IMR-90 (cell line): ENCODE measurements at regions not wholly inside any gene's neighbourhood (a gene's known extent, or its start where the extent isn't known, plus 50 kb on each side); places are given as distances from the start of the nearest gene placed in this dataset.
"Not testable (repeated sequence)": the region's sequence is repeated elsewhere in the genome, so short reads cannot be mapped to it uniquely, and the experiment has no call there.

Experiments used
- ATAC-seq: fragments of 200-7000 bp; cut with Tn5 transposase; 2 replicates; pipeline ENCODE4 v1.9.1; 2020; ENCODE audit warnings: low read depth, mild to moderate bottlenecking, moderate library complexity
- BruUV-seq: library from RNA; stranded (reverse); fragments of 400-500 nt; replicated peaks from 2 replicates; lab custom pipeline; 2021; lab: Mats Ljungman, UMichigan
- CTCF ChIA-PET: fragments of 300-600 bp; formaldehyde crosslinking; extraction: SDS; loops from one replicate; lab custom pipeline; 2021; ENCODE audit warnings: antibody characterized with exemption; lab: Yijun Ruan, JAX
- POLR2A ChIA-PET: fragments of 300-600 bp; sonication (Branson Sonifier 250); formaldehyde crosslinking; loops from one replicate; lab custom pipeline; 2022; ENCODE audit warnings: antibody characterized with exemption; ENCODE audit not compliant: unreplicated experiment; lab: Charles Lee
- DNase-seq: peaks from one replicate; pipeline ENCODE4 v3.0.0; 2013
- H2AFZ ChIP-seq: replicated peaks from 2 replicates; pipeline ENCODE3; 2013; ENCODE audit warnings: low read length, mild to moderate bottlenecking; ENCODE audit not compliant: poor library complexity
- H2AK5ac ChIP-seq: 2 replicates; pipeline ENCODE4 v1.6.1; 2013; ENCODE audit warnings: low read depth, low read length, inconsistent platforms
- H2AK9ac ChIP-seq: replicated peaks from 2 replicates; pipeline ENCODE3; 2013; ENCODE audit warnings: mild to moderate bottlenecking, low read depth, low read length, moderate library complexity; ENCODE audit not compliant: poor library complexity
- H2BK120ac ChIP-seq: 2 replicates; pipeline ENCODE4 v1.6.1; 2013; ENCODE audit warnings: low read depth, low read length, inconsistent platforms
- H2BK15ac ChIP-seq: 3 replicates; pipeline ENCODE4 v1.6.1; 2013; ENCODE audit warnings: low read depth, low read length, inconsistent platforms
- H2BK20ac ChIP-seq: 2 replicates; pipeline ENCODE4 v1.6.1; 2013; ENCODE audit warnings: low read depth, mild to moderate bottlenecking, inconsistent platforms, low read length, moderate library complexity
- H2BK5ac ChIP-seq: 2 replicates; pipeline ENCODE4 v1.6.1; 2013; ENCODE audit warnings: mild to moderate bottlenecking, low read depth, low read length, inconsistent platforms; ENCODE audit not compliant: poor library complexity, severe bottlenecking
- H3K14ac ChIP-seq: replicated peaks from 2 replicates; pipeline ENCODE4 v1.6.1; 2013; ENCODE audit warnings: low read depth, low read length, inconsistent platforms
- H3K18ac ChIP-seq: 2 replicates; pipeline ENCODE4 v1.6.1; 2013; ENCODE audit warnings: low read depth, low read length, control low read depth
- H3K23ac ChIP-seq: 2 replicates; pipeline ENCODE4 v1.6.1; 2013; ENCODE audit warnings: low read depth, low read length, inconsistent platforms
- H3K27ac ChIP-seq: 2 replicates; pipeline ENCODE4 v1.5.1; 2013; ENCODE audit warnings: mild to moderate bottlenecking, control low read depth, low read length; ENCODE audit not compliant: insufficient read depth
- H3K27me3 ChIP-seq: 2 replicates; pipeline ENCODE4 v1.6.1; 2013; ENCODE audit warnings: low read length; ENCODE audit not compliant: control insufficient read depth, insufficient read depth
- H3K36me3 ChIP-seq: 2 replicates; pipeline ENCODE4 v1.6.1; 2013; ENCODE audit warnings: low read length, mixed read lengths; ENCODE audit not compliant: control insufficient read depth, insufficient read depth
- H3K4ac ChIP-seq: 2 replicates; pipeline ENCODE4 v1.6.1; 2013; ENCODE audit warnings: low read depth, low read length, inconsistent platforms
- H3K4me1 ChIP-seq: 2 replicates; pipeline ENCODE4 v1.6.1; 2013; ENCODE audit warnings: low read length, mixed read lengths; ENCODE audit not compliant: control insufficient read depth, insufficient read depth
- H3K4me2 ChIP-seq: 2 replicates; pipeline ENCODE4 v1.6.1; 2013; ENCODE audit warnings: low read depth, mild to moderate bottlenecking, control low read depth, low read length, moderate library complexity
- H3K4me3 ChIP-seq: 2 replicates; pipeline ENCODE4 v1.5.1; 2013; ENCODE audit warnings: low read depth, mild to moderate bottlenecking, control low read depth, low read length, moderate library complexity; ENCODE audit not compliant: insufficient read depth
- H3K56ac ChIP-seq: 2 replicates; pipeline ENCODE4 v1.6.1; 2013; ENCODE audit warnings: low read length, inconsistent platforms; ENCODE audit not compliant: insufficient read depth; ENCODE audit errors: extremely low read depth
- H3K79me1 ChIP-seq, 2 experiments: 2 replicates each; pipeline ENCODE4 v1.6.1; 2013; ENCODE audit warnings: low read length in 2 of 2, inconsistent platforms in 1 of 2, low read depth in 1 of 2
- H3K9ac ChIP-seq: 2 replicates; pipeline ENCODE4 v1.6.1; 2013; ENCODE audit warnings: low read depth, low read length, control low read depth
- H3K9me1 ChIP-seq: 2 replicates; pipeline ENCODE4 v1.6.1; 2013; ENCODE audit warnings: low read length, inconsistent platforms; ENCODE audit not compliant: insufficient read depth
- H3K9me3 ChIP-seq: 2 replicates; pipeline ENCODE4 v1.6.1; 2013; ENCODE audit warnings: low read length; ENCODE audit not compliant: control insufficient read depth, insufficient read depth
- H4K20me1 ChIP-seq: 2 replicates; pipeline ENCODE4 v1.6.1; 2013; ENCODE audit warnings: low read length, inconsistent platforms; ENCODE audit not compliant: insufficient read depth
- H4K5ac ChIP-seq: 2 replicates; pipeline ENCODE4 v1.6.1; 2013; ENCODE audit warnings: mild to moderate bottlenecking, low read depth, low read length, control low read depth
- H4K8ac ChIP-seq, 2 experiments: 2 replicates each; pipeline ENCODE4 v1.6.1; 2013; ENCODE audit warnings: low read depth in 2 of 2, low read length in 2 of 2, control low read depth in 1 of 2, inconsistent platforms in 1 of 2
- H4K91ac ChIP-seq: 2 replicates; pipeline ENCODE4 v1.6.1; 2013; ENCODE audit warnings: low read depth, low read length, inconsistent platforms; ENCODE audit not compliant: insufficient read depth
- WGBS, 2 experiments: methylation state at CpG; one replicate each; pipeline versions ENCODE4 v1.1.5 to v1.1.7; 2013; ENCODE audit warnings: missing lambda C conversion rate in 2 of 2; ENCODE audit not compliant: insufficient read length in 1 of 2; ENCODE audit errors: extremely low coverage in 2 of 2; 5-methylcytosine and 5-hydroxymethylcytosine counted together
- dilution Hi-C: fragments of 300-500 bp; cut with HindIII; formaldehyde crosslinking; loops from one replicate; pipeline ENCODE4 v1.14.3; 2018; ENCODE audit warnings: low sequenced_read_pairs; ENCODE audit not compliant: unreplicated experiment
- in situ Hi-C: fragments of 300-500 bp; cut with MboI; formaldehyde crosslinking; loops from 3 replicates; pipeline ENCODE4 v1.14.3; 2019; ENCODE audit warnings: low sequenced_read_pairs, inconsistent platforms, mixed read lengths
- intact Hi-C: fragments of 100-400 bp; cut with micrococcal nuclease; formaldehyde crosslinking; loops from 2 replicates; pipeline ENCODE4 v1.10.0; 2022

DNA sequence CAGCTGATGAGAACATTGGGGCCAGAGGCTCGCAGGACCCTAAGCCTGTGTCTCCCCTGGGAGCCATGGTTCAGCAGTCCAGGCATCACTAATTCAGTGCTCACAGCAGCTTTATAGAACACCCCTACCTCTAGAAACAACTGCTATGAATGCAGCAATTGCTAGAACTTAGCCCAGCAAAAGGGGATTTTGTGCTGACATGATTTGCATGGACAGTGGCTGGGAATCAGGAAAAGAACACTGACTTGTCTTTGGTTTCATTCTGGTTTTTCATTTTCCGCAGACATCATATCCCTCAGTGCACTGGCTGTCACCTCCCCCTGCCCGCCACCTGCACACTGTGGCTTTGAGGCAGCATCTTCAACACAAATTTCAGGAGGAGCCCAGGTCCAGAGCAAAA lies 3964.9 kb upstream of the TPTE start:
- H3K14ac ChIP-seq, H3K27ac ChIP-seq, ATAC-seq, H3K36me3 ChIP-seq, H3K4me1 ChIP-seq, H3K18ac ChIP-seq, H3K9me3 ChIP-seq, H2AK5ac ChIP-seq, H4K20me1 ChIP-seq, H2BK120ac ChIP-seq, H3K23ac ChIP-seq, H3K79me1 ChIP-seq, CTCF ChIA-PET, H3K56ac ChIP-seq, DNase-seq, H3K9me1 ChIP-seq, intact Hi-C loops, H2BK20ac ChIP-seq, H3K4me2 ChIP-seq, BruUV-seq, H3K27me3 ChIP-seq, POLR2A ChIA-PET, H3K4me3 ChIP-seq, H4K8ac ChIP-seq, H4K5ac ChIP-seq, H3K9ac ChIP-seq, H2BK5ac ChIP-seq, H3K4ac ChIP-seq, H2BK15ac ChIP-seq, H2AFZ ChIP-seq, in situ Hi-C loops, H2AK9ac ChIP-seq, H4K91ac ChIP-seq, dilution Hi-C loops: not testable (repeated sequence)
- WGBS, 2 experiments = no CpG with 5 or more reads among the region's 3 CpGs

DNA sequence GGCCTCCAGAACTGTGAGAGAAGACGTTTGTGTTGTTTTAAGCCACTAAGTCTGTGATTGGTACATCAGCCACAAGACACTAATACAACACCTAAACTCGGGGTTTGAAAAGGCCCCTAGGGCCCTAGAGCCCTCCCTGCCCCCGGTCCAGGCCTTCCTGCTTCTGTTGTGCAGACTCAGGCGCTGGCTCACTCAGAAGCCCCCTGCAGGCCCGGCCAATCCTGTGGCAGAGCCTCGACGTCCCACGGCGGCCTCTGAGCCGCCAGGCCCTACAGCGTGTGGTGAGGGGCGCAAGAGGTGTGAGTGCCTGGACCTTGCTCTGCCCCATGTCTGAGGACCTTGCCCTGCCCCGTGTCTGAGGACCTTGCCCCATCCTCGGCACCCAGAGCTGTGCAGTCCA lies 3964.0 kb upstream of the TPTE start:
- H3K36me3 ChIP-seq, dilution Hi-C loops, in situ Hi-C loops, H3K4me2 ChIP-seq, ATAC-seq, H2BK5ac ChIP-seq, H3K4me1 ChIP-seq, H4K8ac ChIP-seq, H4K91ac ChIP-seq, H3K18ac ChIP-seq, H2AK9ac ChIP-seq, H3K79me1 ChIP-seq, intact Hi-C loops, H4K20me1 ChIP-seq, H3K4ac ChIP-seq, H3K27me3 ChIP-seq, H3K9me1 ChIP-seq, POLR2A ChIA-PET, H2BK120ac ChIP-seq, H3K9ac ChIP-seq, H3K23ac ChIP-seq, BruUV-seq, H3K9me3 ChIP-seq, CTCF ChIA-PET, H3K27ac ChIP-seq, H2AFZ ChIP-seq, H3K4me3 ChIP-seq, H4K5ac ChIP-seq, H3K14ac ChIP-seq, H2BK20ac ChIP-seq, H3K56ac ChIP-seq, DNase-seq, H2BK15ac ChIP-seq, H2AK5ac ChIP-seq: not testable (repeated sequence)
- no CpG with 5 or more reads among the region's 14 CpGs for WGBS, 2 experiments
